ENCODE measurements at regions not wholly inside any gene's neighbourhood (a gene's known extent, or its start where the extent isn't known, plus 50 kb on each side); places are given as distances from the start of the nearest gene placed in this dataset.

DNA sequence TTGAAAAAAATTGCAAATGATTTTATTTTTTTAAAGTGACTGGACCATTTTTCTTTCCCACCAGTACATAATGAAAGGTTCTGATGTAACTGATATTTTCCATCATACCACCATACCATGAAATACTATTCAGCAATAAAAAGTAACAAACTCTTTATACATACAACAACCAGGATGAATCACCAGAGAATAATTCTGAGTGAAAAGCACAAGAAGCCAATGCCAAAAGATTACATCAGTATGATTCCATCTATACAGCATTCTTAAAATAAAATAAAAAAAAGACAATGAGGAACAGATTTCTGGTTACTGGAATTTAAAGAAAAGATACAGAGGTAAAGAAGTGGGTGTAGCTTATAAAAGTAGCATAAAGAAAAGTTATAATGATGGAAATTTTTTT, 423.7 kb upstream of the ST8SIA4 start:
- TF ChIP-seq, protein P1, sequence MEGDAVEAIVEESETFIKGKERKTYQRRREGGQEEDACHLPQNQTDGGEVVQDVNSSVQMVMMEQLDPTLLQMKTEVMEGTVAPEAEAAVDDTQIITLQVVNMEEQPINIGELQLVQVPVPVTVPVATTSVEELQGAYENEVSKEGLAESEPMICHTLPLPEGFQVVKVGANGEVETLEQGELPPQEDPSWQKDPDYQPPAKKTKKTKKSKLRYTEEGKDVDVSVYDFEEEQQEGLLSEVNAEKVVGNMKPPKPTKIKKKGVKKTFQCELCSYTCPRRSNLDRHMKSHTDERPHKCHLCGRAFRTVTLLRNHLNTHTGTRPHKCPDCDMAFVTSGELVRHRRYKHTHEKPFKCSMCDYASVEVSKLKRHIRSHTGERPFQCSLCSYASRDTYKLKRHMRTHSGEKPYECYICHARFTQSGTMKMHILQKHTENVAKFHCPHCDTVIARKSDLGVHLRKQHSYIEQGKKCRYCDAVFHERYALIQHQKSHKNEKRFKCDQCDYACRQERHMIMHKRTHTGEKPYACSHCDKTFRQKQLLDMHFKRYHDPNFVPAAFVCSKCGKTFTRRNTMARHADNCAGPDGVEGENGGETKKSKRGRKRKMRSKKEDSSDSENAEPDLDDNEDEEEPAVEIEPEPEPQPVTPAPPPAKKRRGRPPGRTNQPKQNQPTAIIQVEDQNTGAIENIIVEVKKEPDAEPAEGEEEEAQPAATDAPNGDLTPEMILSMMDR (IDR thresholded peaks at IDR 0.05; ENCODE audit: low read depth, low read length, poor library complexity, severe bottlenecking): no peak
- no peak for TF ChIP-seq EZH2phosphoT487 (IDR thresholded peaks at IDR 0.05; ENCODE audit: borderline replicate concordance, low read length)

Measured in DOHH2 (cell line).